ENCODE measurements at regions not wholly inside any gene's neighbourhood (a gene's known extent, or its start where the extent isn't known, plus 50 kb on each side); places are given as distances from the start of the nearest gene placed in this dataset.

GRCh38 chr2:51454177-51454576 is 422.2 kb upstream of the NRXN1 start:
- Histone ChIP-seq H3K14ac (ENCODE audit: low read length) (no peak overlapping the region), H2BK120ac (ENCODE audit: insufficient read depth, low read length, poor library complexity) (no peak overlapping the region), H2BK12ac (ENCODE audit: low read length) (no peak overlapping the region), H2AFZ (ENCODE audit: insufficient read depth, low read length, poor library complexity) (no peak overlapping the region), H3K9me3 (ENCODE audit: insufficient read depth, low read depth, low read length) (no peaks in the 10 kb centered on the region), H3K4me3 (ENCODE audit: low read depth, low read length) (no peak overlapping the region), H3K27ac (ENCODE audit: low read depth, low read length) (no peak overlapping the region), H3K23ac (ENCODE audit: low read length) (no peak overlapping the region), H3K27me3 (ENCODE audit: insufficient read depth, low read length) (no peaks in the 10 kb centered on the region), H3K4ac (ENCODE audit: low read depth, low read length) (no peak overlapping the region), H3K36me3 (ENCODE audit: control insufficient read depth in 1 of 2, insufficient read depth in 2 of 2, low read length in 2 of 2) (no peaks in the 10 kb centered on the region), H2BK5ac (ENCODE audit: low read depth, low read length, poor library complexity) (no peak overlapping the region), H3K9ac (ENCODE audit: low read length) (no peak overlapping the region), H3K18ac (ENCODE audit: low read length) (no peak overlapping the region), H4K12ac (ENCODE audit: low read depth, low read length) (no peak overlapping the region), H3K79me1 (ENCODE audit: low read length) (no peaks in the 10 kb centered on the region), H4K8ac (ENCODE audit: low read depth, low read length) (no peak overlapping the region), H2AK5ac (ENCODE audit: low read length) (no peak overlapping the region), H3K4me2 (ENCODE audit: low read length) (no peak overlapping the region), H3K4me1 (ENCODE audit: control insufficient read depth in 1 of 2, insufficient read depth in 2 of 2, low read length in 2 of 2) (no peaks in the 10 kb centered on the region), H3K79me2 (ENCODE audit: control insufficient read depth, insufficient read depth, low read length, poor library complexity) (no peaks in the 10 kb centered on the region), H4K91ac (ENCODE audit: low read depth, low read length) (no peak overlapping the region)
- DNase-seq, result no peak
- no CpG with 5 or more reads among the region's 4 CpGs for WGBS (ENCODE audit: extremely low coverage, insufficient coverage, insufficient read length)

GRCh38 chr2:51448911-51449310 is 417.0 kb upstream of the NRXN1 start:
- H3K79me2 ChIP-seq (ENCODE audit: control insufficient read depth, insufficient read depth, low read length, poor library complexity), result no peaks in the 10 kb centered on the region
- no peak for DNase-seq
- no peak overlapping the region for H2BK12ac ChIP-seq (ENCODE audit: low read length)
- no peak overlapping the region for H3K4me3 ChIP-seq (ENCODE audit: low read depth, low read length)
- no peak overlapping the region for H3K27ac ChIP-seq (ENCODE audit: low read depth, low read length)
- no peak overlapping the region for H3K23ac ChIP-seq (ENCODE audit: low read length)
- H2BK5ac ChIP-seq (ENCODE audit: low read depth, low read length, poor library complexity), result no peak overlapping the region
- H3K27me3 ChIP-seq (ENCODE audit: insufficient read depth, low read length), result no peaks in the 10 kb centered on the region
- H3K9me3 ChIP-seq (ENCODE audit: insufficient read depth, low read depth, low read length), result no peaks in the 10 kb centered on the region
- no peak overlapping the region for H3K4me2 ChIP-seq (ENCODE audit: low read length)
- no peak overlapping the region for H4K91ac ChIP-seq (ENCODE audit: low read depth, low read length)
- H3K36me3 ChIP-seq (ENCODE audit: control insufficient read depth in 1 of 2, insufficient read depth in 2 of 2, low read length in 2 of 2), result no peaks in the 10 kb centered on the region
- no peak overlapping the region for H4K8ac ChIP-seq (ENCODE audit: low read depth, low read length)
- no peak overlapping the region for H3K9ac ChIP-seq (ENCODE audit: low read length)
- H3K4ac ChIP-seq (ENCODE audit: low read depth, low read length), result no peak overlapping the region
- no peaks in the 10 kb centered on the region for H3K4me1 ChIP-seq (ENCODE audit: control insufficient read depth in 1 of 2, insufficient read depth in 2 of 2, low read length in 2 of 2)
- no peak overlapping the region for H2BK120ac ChIP-seq (ENCODE audit: insufficient read depth, low read length, poor library complexity)
- no peak overlapping the region for H4K12ac ChIP-seq (ENCODE audit: low read depth, low read length)
- no peak overlapping the region for H2AK5ac ChIP-seq (ENCODE audit: low read length)
- H3K18ac ChIP-seq (ENCODE audit: low read length), result no peak overlapping the region
- no peak overlapping the region for H2AFZ ChIP-seq (ENCODE audit: insufficient read depth, low read length, poor library complexity)
- H3K14ac ChIP-seq (ENCODE audit: low read length), result no peak overlapping the region
- no peaks in the 10 kb centered on the region for H3K79me1 ChIP-seq (ENCODE audit: low read length)

GRCh38 chr2:51441786-51442185 is 409.9 kb upstream of the NRXN1 start:
- no peak overlapping the region for H3K14ac ChIP-seq (ENCODE audit: low read length)
- H3K4me2 ChIP-seq (ENCODE audit: low read length), result no peak overlapping the region
- no peaks in the 10 kb centered on the region for H3K27me3 ChIP-seq (ENCODE audit: insufficient read depth, low read length)
- H2AK5ac ChIP-seq (ENCODE audit: low read length), result no peak overlapping the region
- no peaks in the 10 kb centered on the region for H3K79me2 ChIP-seq (ENCODE audit: control insufficient read depth, insufficient read depth, low read length, poor library complexity)
- no peaks in the 10 kb centered on the region for H3K36me3 ChIP-seq (ENCODE audit: control insufficient read depth in 1 of 2, insufficient read depth in 2 of 2, low read length in 2 of 2)
- H2BK120ac ChIP-seq (ENCODE audit: insufficient read depth, low read length, poor library complexity), result no peak overlapping the region
- no CpG with 5 or more reads among the region's 8 CpGs for WGBS (ENCODE audit: extremely low coverage, insufficient coverage, insufficient read length)
- H2AFZ ChIP-seq (ENCODE audit: insufficient read depth, low read length, poor library complexity), result no peak overlapping the region
- no peaks in the 10 kb centered on the region for H3K79me1 ChIP-seq (ENCODE audit: low read length)
- no peak overlapping the region for H2BK12ac ChIP-seq (ENCODE audit: low read length)
- H3K4me3 ChIP-seq (ENCODE audit: low read depth, low read length), result no peak overlapping the region
- H3K4me1 ChIP-seq (ENCODE audit: control insufficient read depth in 1 of 2, insufficient read depth in 2 of 2, low read length in 2 of 2), result no peaks in the 10 kb centered on the region
- H3K18ac ChIP-seq (ENCODE audit: low read length), result no peak overlapping the region
- H3K23ac ChIP-seq (ENCODE audit: low read length), result no peak overlapping the region
- DNase-seq, result no peak
- no peaks in the 10 kb centered on the region for H3K9me3 ChIP-seq (ENCODE audit: insufficient read depth, low read depth, low read length)
- no peak overlapping the region for H3K27ac ChIP-seq (ENCODE audit: low read depth, low read length)
- no peak overlapping the region for H3K9ac ChIP-seq (ENCODE audit: low read length)
- H4K12ac ChIP-seq (ENCODE audit: low read depth, low read length), result no peak overlapping the region
- H3K4ac ChIP-seq (ENCODE audit: low read depth, low read length), result no peak overlapping the region
- no peak overlapping the region for H2BK5ac ChIP-seq (ENCODE audit: low read depth, low read length, poor library complexity)
- H4K8ac ChIP-seq (ENCODE audit: low read depth, low read length), result no peak overlapping the region
- no peak overlapping the region for H4K91ac ChIP-seq (ENCODE audit: low read depth, low read length)

GRCh38 chr2:51424418-51424817 is 392.5 kb upstream of the NRXN1 start:
- no peak overlapping the region for H3K4me2 ChIP-seq (ENCODE audit: low read length)
- no peak overlapping the region for H2BK120ac ChIP-seq (ENCODE audit: insufficient read depth, low read length, poor library complexity)
- H2BK12ac ChIP-seq (ENCODE audit: low read length), result no peak overlapping the region
- H3K18ac ChIP-seq (ENCODE audit: low read length), result no peak overlapping the region
- H3K4me3 ChIP-seq (ENCODE audit: low read depth, low read length), result no peak overlapping the region
- no peaks in the 10 kb centered on the region for H3K79me1 ChIP-seq (ENCODE audit: low read length)
- no CpG with 5 or more reads among the region's 2 CpGs for WGBS (ENCODE audit: extremely low coverage, insufficient coverage, insufficient read length)
- no peaks in the 10 kb centered on the region for H3K79me2 ChIP-seq (ENCODE audit: control insufficient read depth, insufficient read depth, low read length, poor library complexity)
- DNase-seq, result no peak
- H4K91ac ChIP-seq (ENCODE audit: low read depth, low read length), result no peak overlapping the region
- no peak overlapping the region for H2BK5ac ChIP-seq (ENCODE audit: low read depth, low read length, poor library complexity)
- H3K27ac ChIP-seq (ENCODE audit: low read depth, low read length), result no peak overlapping the region
- H2AK5ac ChIP-seq (ENCODE audit: low read length), result no peak overlapping the region
- no peak overlapping the region for H2AFZ ChIP-seq (ENCODE audit: insufficient read depth, low read length, poor library complexity)
- H3K4ac ChIP-seq (ENCODE audit: low read depth, low read length), result no peak overlapping the region
- H4K12ac ChIP-seq (ENCODE audit: low read depth, low read length), result no peak overlapping the region
- H3K9ac ChIP-seq (ENCODE audit: low read length), result no peak overlapping the region
- no peaks in the 10 kb centered on the region for H3K36me3 ChIP-seq (ENCODE audit: control insufficient read depth in 1 of 2, insufficient read depth in 2 of 2, low read length in 2 of 2)
- H3K27me3 ChIP-seq (ENCODE audit: insufficient read depth, low read length), result no peaks in the 10 kb centered on the region
- no peaks in the 10 kb centered on the region for H3K9me3 ChIP-seq (ENCODE audit: insufficient read depth, low read depth, low read length)
- H3K14ac ChIP-seq (ENCODE audit: low read length), result no peak overlapping the region
- H4K8ac ChIP-seq (ENCODE audit: low read depth, low read length), result no peak overlapping the region
- H3K4me1 ChIP-seq (ENCODE audit: control insufficient read depth in 1 of 2, insufficient read depth in 2 of 2, low read length in 2 of 2), result no peaks in the 10 kb centered on the region
- H3K23ac ChIP-seq (ENCODE audit: low read length), result no peak overlapping the region

All from trophoblast cell (in vitro differentiated cells and primary cell).